ENCODE measurements at regions not wholly inside any gene's neighbourhood (a gene's known extent, or its start where the extent isn't known, plus 50 kb on each side); places are given as distances from the start of the nearest gene placed in this dataset.
"Not testable (repeated sequence)": the region's sequence is repeated elsewhere in the genome, so short reads cannot be mapped to it uniquely, and the experiment has no call there.

DNA sequence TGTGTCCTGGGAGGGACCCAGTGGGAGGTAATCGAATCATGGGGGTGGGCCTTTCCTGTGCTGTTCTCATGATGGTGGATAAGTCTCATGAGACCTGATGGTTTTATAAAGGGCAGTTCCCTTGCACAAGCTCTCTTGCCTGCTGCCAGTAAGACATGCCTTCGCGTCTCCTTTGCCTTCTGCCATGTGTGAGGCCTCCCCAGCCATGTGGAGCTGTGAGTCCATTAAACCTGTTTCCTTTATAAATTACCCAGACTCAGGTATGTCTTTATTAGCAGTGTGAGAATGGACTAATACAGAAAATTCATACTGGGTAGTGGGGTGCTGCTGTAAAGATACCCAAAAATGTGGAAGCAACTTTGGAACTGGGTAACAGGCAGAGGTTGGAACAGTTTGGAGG is 300.0 kb upstream of the ZFP42 start:
- FAIRE-seq, result not testable (repeated sequence)

DNA sequence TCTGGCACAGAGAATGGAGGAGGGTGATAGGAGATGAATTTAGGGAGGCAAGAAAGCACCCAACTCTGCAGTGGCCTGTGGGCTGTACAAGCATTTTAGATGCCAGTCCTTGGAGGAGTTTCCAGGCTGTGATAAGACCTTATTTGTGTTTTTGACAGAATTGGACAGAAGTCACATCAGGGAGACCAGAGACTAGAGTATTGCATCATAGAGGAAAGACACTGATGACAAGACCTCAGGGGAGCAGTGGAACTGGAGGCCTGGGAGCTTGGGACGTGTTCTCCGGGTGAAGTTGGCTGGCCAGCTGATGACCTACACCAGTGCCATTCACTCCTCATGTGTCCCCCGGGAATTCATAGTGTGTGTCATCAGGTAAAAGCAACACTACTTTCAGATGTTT is 284.0 kb upstream of the ZFP42 start:
- FAIRE-seq, result no peak

DNA sequence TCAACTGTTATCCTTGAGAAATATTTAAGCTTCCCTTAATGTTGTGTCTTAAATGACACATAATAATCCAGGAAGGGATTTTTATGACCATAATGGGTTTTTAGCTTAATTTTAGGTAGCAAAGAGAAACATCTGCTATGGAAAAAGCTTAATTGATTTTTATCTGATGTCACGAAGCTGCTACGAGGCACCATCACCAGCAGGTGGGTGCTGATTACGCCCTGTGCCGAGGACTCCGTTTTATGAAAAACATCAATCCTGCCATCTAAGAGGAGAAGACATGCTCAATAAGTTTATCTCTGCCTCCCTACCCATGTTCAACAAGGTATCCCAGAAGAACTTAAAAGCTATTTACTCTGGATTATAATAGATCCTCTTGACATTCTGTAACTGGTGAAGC is 280.6 kb upstream of the ZFP42 start:
- no peak for FAIRE-seq

DNA sequence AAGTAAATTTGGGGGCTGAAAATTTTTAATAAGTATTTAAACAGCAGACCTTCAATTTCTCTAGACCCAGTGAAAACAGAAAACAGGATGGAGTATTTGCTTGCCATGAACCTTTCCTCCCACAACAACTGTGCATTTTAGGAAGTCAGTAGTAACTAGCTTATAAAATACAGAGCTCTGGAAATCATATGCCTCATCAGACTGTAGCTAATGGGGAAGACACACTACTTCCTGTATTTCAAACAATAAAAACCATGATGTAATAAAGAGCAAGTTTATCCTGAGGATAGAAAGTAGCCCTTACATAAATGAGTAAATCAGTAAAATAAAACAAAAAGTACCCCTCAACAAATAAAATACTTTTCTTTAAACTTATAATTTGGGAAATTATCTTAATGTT is 280.1 kb upstream of the ZFP42 start:
- FAIRE-seq, result no peak

DNA sequence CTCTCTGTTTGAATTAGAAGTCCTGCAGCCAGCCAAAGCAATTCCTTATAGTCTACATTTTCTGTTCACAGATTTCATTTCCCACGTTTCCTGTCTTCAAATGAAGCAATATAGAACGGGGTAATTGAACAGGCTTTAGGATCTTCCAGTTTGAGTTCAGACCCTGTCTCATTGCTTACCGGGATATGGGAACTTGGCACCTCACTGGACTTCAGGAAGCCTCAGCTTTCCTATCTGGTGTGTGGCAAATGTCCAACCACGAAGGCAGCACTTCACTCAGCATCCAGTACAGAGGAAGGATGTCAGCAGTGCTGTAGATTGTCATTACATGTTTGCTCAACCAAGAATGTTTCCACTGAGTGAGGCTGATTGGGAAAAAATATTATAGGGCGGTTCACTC is 271.1 kb upstream of the ZFP42 start:
- no peak for FAIRE-seq

DNA sequence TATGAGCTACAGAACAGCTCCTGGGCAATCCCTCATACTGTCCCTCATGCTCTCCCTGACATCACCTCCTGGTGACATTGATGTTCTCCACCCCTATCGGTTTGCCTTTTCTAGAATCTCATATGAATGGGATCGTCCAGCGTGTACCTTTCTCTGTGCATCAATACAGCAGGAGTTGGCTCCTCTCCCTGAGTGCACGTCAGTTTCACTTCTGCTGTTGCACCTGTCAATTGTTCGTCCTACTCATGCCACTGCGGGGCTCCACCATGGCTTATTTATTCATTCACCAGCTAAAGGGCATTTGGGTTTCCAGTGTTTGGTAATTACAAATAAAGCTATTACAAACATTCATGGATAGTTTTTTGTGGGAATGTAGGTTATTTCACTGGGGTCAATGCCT is 269.1 kb upstream of the ZFP42 start:
- no peak for FAIRE-seq

DNA sequence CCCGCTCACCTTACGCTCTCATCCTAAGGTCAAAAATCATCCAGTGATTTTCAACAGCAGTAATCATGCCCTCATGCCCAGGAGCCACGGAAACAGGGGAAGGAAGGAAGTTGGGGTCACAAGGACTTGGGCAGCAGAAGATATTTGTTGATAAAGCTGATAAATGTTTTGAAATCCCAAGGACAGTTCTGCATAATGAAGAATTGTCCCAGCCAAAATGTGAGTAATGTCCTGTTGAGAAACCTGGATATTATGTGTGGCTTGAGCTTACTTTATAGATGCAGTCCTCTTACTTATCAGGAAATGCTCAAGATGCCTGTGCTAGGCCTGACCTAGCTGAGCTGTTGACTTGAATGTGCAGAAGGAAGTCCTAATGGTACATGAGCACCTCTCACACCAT is 263.0 kb upstream of the ZFP42 start:
- FAIRE-seq, result no peak

DNA sequence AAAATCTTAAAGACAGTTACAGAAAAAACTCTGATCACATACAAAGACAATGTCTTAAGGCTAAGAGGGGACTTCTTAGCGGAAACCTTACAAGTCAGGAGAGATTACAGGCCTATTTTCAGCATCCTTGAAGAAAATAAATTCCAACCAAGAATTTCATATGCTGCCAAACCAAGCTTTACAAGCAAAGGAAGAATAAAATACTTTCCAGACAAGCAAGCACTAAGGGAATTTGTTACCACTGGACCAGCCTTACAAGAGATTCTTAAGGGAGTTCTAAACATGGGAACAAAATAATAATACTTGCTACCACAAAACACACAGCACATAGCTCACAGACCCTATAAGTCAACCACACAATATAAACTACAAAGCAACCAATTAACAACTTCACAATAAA is 255.8 kb upstream of the ZFP42 start:
- no peak for FAIRE-seq

DNA sequence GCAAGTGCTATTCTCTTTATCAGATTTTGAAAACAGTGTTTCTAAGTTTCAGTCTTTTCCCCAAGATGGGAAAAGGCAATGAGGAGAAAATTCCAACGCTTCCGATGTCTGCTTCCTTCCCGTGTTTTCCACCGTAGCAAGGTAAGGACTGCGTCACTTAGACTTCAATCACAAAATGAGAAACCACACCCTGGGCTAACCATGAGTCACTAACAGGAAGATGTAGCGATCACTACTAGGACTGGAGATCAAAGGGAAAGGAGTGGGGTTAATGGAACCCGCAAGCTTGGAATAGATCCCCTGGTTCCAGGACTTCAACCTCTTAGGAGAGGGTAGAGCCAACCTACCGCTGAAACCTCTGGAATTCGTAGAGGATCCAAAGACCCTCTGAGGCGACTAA is 250.7 kb upstream of the ZFP42 start:
- no peak for FAIRE-seq

DNA sequence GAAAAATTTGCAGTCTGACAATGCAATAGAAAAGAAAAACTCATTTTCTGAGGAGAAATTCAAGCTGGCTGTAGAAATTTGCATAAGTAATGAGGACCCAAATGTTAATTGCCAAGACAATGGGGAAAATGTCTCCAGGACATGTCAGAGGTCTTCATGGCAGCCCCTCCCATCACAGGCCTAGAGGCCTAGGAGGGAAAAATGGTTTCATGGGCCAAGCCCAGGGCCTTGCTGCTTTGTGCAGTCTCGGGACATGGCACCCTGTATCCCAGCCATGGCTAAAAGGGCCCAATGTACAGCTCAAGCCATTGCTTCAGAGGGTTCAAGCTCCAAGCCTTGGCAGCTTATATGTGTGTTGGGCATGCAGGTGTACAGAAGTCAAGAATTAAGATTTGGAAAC is 244.9 kb upstream of the ZFP42 start:
- FAIRE-seq, result not testable (repeated sequence)

DNA sequence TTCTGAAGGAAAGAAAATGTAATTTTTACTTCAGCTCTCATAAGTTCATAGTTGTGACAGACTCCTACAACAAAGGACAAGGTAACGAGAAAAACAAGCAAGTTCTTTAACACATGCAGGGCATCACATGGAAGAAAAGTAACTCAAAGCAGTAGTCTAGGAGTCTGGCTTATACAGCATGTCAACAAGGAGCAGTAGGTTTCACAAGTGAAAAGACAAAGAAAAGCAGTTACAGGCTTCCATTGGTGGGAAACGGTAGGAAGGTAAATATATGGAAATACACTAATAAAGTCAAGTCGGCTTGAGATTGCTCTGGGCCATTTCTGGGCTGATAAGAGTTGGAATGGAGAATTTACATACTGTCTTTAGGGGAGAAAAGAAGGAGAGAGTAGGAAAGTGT is 228.4 kb upstream of the ZFP42 start:
- no peak for FAIRE-seq

DNA sequence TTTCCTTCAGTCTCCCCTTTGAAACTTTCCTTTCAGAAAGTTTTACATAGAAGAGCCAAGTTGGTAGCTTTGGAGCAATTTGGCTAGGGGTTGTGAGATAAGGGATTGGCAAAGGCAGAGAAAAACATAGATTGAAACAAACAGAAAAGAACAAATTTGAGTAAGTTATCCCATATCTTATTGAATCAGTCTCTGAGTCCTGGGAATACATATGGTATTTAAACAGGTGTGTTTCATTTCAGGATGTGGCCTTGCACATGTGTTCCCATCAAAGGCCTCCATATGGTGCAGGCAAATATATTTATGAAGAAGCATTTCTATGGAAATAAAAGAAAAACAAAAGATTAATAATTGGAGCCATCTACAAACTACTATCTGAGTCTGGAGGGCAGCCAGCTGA is 227.9 kb upstream of the ZFP42 start:
- FAIRE-seq, result no peak

DNA sequence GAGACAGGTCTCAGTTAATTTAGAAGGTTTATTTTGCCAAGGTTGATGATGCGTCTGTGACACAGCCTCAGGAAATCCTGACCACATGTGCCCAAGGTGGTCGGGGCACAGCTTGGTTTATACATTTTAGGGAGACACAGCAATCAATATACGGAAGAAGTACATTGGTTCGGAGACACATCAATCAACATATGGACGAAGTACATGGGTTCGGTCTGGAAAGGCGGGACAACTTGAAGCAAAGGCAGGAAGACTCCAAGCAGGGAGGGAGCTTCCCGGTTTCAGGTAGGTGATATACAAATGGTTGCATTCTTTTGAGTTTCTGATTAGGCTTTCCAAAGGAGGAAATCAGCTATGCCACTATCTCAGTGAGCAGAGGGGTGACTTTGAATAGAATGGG is 225.2 kb upstream of the ZFP42 start:
- no peak for FAIRE-seq

DNA sequence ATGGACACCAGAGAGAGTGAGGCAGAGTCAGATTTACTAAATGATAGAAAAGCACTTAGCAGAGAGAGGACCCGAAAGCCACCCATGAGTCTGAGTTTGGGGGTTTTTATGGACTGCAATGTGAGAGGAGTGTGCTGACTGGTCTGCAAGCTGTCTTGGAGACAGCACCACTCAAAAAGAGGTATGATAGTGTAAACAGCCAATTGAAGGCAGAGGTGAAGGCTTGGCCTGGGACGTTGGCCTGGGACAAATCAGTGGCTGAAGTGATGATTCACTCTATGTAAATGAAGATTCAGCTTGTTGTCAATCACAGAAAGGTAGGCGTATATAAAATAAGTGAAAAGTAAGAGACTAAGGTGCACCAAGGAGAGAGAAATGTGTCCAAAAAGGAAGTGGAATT is 217.6 kb upstream of the ZFP42 start:
- no peak for FAIRE-seq

DNA sequence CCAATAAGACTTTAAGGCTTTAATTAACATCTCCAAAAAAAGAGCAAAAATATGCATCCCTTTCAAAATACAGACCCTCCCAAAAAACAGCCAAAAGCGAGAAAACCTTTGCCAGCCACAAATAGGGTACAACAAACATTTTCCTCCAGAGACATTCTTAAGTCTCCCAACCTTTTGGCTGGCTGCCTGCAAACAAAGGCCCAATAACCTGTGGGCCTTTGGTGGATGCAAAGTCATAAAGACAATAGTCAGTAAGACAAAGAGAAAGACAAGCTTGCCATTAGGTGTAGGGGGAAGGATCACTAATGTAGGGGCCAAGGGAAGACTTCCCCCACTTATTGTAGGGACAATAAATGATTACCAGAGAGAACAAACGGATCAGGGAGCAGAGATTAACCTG is 215.5 kb upstream of the ZFP42 start:
- FAIRE-seq, result no peak

DNA sequence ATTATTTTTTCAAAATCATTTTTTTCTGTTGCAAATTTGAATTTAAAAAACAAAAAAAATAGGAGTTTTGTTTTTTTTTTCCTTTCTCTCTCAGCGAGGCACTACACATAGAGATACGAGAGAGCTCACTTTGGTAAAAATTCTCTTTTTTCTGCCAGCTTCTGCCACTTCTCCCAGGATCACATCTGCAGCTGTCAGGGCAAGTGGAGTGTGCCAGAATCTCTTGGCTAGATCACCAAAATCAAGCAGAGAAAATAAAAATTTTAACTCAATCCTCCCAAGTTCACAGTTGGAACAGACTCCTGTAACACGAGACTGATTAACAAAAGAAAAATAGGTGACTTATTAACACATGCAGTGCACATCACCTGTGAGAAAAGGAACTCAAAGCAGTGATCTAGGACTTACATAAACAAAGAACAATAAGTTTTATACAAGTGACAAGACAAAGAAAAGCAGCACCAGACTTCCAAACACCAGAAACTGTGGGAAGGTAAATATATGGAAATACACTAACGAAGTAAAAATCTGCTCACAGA is 213.2 kb upstream of the ZFP42 start:
- no peak for FAIRE-seq

DNA sequence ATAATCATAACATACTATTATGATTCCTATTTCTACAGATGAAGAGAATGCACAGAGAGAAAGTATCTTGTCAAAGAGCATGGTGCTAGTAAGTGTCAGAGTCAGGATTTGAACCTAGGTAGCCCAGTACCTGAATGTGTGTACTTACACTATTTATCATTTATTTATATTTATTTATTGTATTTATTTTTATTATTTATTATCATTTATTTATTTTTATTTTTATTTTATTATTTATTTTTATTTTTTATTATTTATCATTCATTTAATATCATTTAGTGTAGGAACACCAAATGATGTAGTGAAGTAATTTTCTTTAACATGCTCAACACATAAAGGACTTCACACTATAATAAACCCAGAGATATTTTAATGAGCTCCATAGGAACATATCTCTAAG is 209.4 kb upstream of the ZFP42 start:
- no peak for FAIRE-seq

DNA sequence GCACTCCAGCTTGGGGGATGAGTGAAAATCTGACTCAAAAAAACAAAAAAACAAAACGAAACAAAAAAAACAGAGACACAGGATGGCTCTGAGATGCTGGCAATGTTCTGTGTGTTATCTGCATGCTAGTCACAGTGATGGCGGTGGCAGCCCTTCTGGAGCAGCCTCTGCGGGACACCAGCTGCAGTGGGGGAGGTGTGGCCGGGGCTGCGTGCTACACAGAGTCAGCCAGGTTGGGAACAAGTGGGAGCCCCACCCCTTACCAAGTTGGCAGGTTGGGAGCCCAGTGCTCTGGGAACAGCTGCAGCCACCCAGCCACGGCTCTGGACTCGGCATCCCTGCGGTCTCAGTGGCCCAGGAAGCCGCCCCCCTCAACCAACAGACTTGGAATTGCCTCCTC is 206.5 kb upstream of the ZFP42 start:
- FAIRE-seq, result no peak

DNA sequence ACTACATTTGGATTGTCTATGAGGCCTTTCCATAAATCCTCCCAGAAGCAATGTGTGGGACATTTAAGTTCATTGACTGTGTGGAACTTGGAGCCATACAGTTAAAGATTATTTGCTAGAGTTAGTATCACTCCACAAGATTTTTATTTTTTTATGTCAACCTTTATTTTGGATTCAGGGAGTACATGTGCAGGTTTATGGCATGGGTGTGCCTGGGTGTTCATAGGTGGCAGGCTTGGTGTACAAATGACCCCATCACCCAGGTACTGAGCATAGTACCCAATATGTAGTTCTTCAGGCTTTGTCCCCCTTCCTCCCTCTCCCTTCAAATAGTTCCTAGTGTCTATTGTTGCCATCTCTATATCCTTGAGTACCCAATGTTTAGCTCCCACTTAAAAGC is 199.8 kb upstream of the ZFP42 start:
- no peak for FAIRE-seq

DNA sequence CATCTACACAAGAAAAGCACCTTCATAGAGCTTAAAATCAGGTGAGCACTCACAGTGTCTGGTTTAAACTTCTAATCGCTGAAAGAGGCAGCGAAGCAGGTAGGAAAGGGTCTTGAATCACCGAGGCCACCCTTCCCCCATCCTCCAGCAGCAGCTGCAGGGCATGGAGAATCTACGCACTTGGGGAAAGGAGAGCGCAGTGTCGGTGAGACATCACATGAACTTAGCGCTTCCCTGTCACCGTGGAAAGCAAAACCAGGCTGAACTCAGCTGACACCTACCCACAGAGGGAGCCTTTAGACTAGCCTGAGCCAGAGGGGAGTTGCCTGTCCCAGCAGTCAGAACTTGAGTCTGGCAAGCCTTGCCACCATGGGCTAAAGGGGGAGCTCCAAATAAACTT is 197.2 kb upstream of the ZFP42 start:
- FAIRE-seq, result no peak

DNA sequence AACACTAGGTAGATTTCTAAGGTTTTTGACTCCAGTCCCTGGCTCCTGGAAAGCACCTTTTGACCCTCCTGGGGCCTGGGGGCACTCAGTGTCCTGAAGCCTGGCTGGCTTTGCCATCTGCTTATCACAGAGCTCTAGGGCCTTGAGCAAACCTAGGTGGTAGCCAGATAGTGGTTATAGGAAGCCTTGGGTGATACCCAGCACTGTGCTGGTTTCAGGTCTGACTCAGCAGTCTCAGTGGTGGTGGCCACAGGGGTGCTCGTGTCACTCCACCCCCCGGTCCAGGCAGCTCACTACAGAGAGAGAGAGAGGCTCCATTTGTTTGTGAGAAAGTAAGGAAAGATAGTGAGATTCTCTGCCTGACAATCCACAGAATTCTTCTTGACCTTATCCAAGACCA is 195.8 kb upstream of the ZFP42 start:
- FAIRE-seq, result no peak

DNA sequence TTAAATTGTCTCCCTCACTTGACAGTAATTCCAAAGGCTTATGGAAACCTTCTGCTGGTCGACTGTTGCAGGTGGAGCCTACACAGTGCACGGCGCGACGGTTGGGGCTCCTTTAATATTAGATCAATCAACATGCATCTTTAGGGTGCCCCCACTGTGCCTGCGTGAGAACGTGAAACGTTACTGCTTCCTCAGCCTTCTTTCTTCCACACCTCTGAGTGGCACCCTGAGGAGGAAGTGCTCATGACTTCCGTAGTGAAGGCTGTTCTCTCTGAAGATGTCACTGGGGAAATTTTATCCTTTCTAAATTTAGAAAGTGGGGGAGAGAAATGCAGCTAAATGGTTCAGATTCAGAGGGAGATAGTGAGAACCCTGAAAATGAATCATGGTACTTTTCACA is 184.0 kb upstream of the ZFP42 start:
- no peak for FAIRE-seq

DNA sequence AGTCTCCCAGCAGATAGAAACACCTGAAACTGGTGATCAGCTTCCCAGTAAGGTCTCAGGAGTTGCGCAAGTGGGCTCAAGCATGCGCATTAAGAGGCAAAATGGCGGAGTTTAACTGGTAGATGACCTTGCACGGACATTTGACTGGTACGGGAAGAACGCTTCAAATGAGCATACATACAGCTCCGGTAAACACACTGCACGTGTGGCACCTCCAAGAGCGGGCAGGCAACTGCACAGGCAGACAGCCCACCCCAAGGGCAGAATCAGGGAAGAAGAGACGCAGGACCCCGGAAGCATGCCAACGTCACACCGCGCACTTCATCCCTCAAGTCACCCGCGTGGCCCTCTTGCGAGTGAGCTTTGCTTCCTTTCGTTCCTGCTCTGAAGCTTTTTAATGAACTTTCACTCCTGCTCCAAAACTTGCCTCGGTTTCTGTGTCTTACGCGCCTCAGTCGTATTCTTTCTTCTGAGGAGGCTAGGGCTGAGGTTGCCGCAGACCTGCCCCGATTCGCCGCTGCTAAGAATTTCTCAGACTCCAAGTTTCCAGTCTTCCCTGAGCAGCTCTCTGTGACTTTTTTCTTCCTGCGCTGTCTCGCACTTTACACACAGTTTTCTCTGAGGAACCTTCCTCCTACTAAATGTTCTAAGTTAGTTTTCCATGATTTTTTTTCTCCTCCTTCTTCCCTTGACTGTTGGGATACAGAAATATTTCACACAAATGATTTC is 180.7 kb upstream of the ZFP42 start:
- no peak for FAIRE-seq

DNA sequence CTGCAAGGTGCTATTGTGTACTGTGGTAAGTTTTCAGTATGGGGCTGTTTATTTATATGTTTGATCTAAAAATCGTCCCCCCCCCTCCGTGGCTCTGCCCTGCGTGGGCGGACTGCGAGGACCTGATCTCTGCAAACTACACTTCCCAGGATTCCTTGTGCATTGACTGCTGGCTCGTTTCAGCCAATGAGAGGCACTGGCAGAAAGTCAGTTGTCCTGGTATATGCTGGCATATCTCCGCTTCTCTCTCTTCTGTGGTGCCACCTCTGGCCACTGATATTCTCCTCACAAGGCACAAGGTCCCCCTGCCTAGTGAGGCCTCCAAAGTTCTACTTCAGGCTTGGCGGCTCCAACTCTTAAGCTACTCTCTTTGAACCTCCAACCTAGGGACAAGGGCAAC is 168.8 kb upstream of the ZFP42 start:
- FAIRE-seq, result no peak

DNA sequence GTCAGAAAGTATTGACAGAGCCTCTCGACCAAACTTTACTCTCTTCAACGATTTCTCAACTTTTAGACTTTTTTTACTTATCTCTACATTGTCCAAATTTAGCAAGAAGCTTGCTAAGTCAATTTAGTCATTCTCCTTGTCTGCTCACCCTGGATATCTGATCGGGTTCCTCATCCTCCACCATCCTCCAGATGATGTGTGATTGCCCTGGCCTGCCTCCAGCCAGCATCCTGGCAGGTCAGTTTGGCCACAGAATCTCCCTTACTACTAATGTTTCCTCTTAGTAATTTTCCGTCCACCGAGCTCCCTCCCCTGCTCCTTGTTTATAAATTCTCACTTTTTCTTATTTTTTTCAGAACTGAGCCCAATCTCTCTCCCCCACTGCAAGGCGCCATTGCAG is 167.9 kb upstream of the ZFP42 start:
- FAIRE-seq, result no peak
